ENCODE measurements at regions not wholly inside any gene's neighbourhood (a gene's known extent, or its start where the extent isn't known, plus 50 kb on each side); places are given as distances from the start of the nearest gene placed in this dataset.

DNA sequence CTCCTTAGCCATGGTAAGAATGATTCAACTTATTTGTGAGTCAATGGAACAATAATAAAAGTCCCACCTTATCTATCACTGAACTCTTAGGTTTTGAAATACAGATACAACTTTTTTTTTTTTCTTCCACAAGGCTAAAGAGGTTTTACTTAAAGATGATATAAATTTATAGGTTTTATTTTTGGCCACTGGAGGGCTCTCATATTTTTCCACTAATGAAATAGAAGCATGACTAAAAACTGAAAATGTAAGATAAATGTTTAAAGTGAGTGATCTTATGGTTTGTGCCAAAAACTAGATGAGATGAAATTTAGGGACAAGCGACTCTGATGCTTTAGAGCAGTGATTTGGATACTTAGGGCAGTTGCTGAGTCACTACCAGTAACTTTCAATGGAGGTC lies 499.0 kb downstream of the NUF2 start:
- TF ChIP-seq, protein P1, sequence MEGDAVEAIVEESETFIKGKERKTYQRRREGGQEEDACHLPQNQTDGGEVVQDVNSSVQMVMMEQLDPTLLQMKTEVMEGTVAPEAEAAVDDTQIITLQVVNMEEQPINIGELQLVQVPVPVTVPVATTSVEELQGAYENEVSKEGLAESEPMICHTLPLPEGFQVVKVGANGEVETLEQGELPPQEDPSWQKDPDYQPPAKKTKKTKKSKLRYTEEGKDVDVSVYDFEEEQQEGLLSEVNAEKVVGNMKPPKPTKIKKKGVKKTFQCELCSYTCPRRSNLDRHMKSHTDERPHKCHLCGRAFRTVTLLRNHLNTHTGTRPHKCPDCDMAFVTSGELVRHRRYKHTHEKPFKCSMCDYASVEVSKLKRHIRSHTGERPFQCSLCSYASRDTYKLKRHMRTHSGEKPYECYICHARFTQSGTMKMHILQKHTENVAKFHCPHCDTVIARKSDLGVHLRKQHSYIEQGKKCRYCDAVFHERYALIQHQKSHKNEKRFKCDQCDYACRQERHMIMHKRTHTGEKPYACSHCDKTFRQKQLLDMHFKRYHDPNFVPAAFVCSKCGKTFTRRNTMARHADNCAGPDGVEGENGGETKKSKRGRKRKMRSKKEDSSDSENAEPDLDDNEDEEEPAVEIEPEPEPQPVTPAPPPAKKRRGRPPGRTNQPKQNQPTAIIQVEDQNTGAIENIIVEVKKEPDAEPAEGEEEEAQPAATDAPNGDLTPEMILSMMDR (IDR thresholded peaks at IDR 0.05): no peak
- TF ChIP-seq POLR2A (IDR thresholded peaks at IDR 0.05): no peak
